H1 (cell line): ENCODE measurements at regions not wholly inside any gene's neighbourhood (a gene's known extent, or its start where the extent isn't known, plus 50 kb on each side); places are given as distances from the start of the nearest gene placed in this dataset.
"Not testable (repeated sequence)": the region's sequence is repeated elsewhere in the genome, so short reads cannot be mapped to it uniquely, and the experiment has no call there.

Experiments
- CTCF ChIA-PET: fragments of 300-600 bp; sonication (Branson Sonifier 250); formaldehyde crosslinking; loops from one replicate; lab custom pipeline; 2021; ENCODE audit not compliant: partially characterized antibody; lab: Charles Lee
- POLR2A ChIA-PET: fragments of 300-600 bp; sonication (Branson Sonifier 250); formaldehyde crosslinking; loops from one replicate; lab custom pipeline; 2021; ENCODE audit warnings: inconsistent platforms; ENCODE audit not compliant: partially characterized antibody; lab: Charles Lee
- DNase-seq, 2 experiments: peaks; one replicate each; pipeline versions ENCODE4 v3.0.0 to v3.0.0-alpha.2; 2010 to 2022; ENCODE audit warnings: low spot score in 2 of 2, low read depth in 1 of 2, mixed read lengths in 1 of 2
- FAIRE-seq: peaks from 2 replicates; lab custom pipeline; 2011; peaks lifted over from hg19 to GRCh38; lab: Jason Lieb, UNC
- H2AFZ ChIP-seq: 2 replicates; pipeline ENCODE4 v1.8.1; 2012; ENCODE audit warnings: low read length, inconsistent platforms
- H2AK5ac ChIP-seq: 2 replicates; pipeline ENCODE4 v1.6.1; 2013; ENCODE audit warnings: low read depth, low read length
- H2BK120ac ChIP-seq: replicated peaks from 2 replicates; pipeline ENCODE3; 2013; ENCODE audit warnings: low read depth, low read length, inconsistent platforms
- H2BK12ac ChIP-seq: 2 replicates; pipeline ENCODE4 v1.6.1; 2013; ENCODE audit warnings: low read depth, low read length
- H2BK15ac ChIP-seq: 2 replicates; pipeline ENCODE4 v1.6.1; 2013; ENCODE audit warnings: low read length
- H2BK20ac ChIP-seq: 2 replicates; pipeline ENCODE4 v1.6.1; 2013; ENCODE audit warnings: low read length
- H2BK5ac ChIP-seq: 2 replicates; pipeline ENCODE4 v1.6.1; 2013; ENCODE audit warnings: low read depth, low read length
- H3K14ac ChIP-seq: 2 replicates; pipeline ENCODE4 v1.6.1; 2013; ENCODE audit warnings: inconsistent platforms; ENCODE audit not compliant: insufficient read length
- H3K18ac ChIP-seq: 2 replicates; pipeline ENCODE4 v1.6.1; 2013; ENCODE audit warnings: low read length; ENCODE audit errors: extremely low read depth
- H3K23ac ChIP-seq: 2 replicates; pipeline ENCODE4 v1.6.1; 2013; ENCODE audit warnings: inconsistent platforms; ENCODE audit not compliant: insufficient read length
- H3K23me2 ChIP-seq: 2 replicates; pipeline ENCODE4 v1.6.1; 2013; ENCODE audit warnings: low read depth, low read length
- H3K27ac ChIP-seq: 2 replicates; pipeline ENCODE4 v1.6.1; 2011; ENCODE audit warnings: low read depth, low read length, inconsistent platforms
- H3K27me3 ChIP-seq, 4 experiments: replicated peaks in 1 of 4; 1 replicate in 1 of 4; 2 replicates in 3 of 4; pipeline versions ENCODE4 v1.6.1 to v1.8.1; 2011 to 2013; ENCODE audit warnings: low read length in 3 of 4, mild to moderate bottlenecking in 3 of 4, inconsistent platforms in 2 of 4, mixed read lengths in 2 of 4, moderate library complexity in 1 of 4; ENCODE audit not compliant: control insufficient read depth in 3 of 4, insufficient read depth in 3 of 4; ENCODE audit errors: extremely low read depth in 1 of 4
- H3K36me3 ChIP-seq, 4 experiments: 2 replicates each; pipeline versions ENCODE4 v1.6.1 to v1.8.1; 2011 to 2013; ENCODE audit warnings: mild to moderate bottlenecking in 4 of 4, low read length in 3 of 4, moderate library complexity in 2 of 4, control low read depth in 1 of 4, inconsistent platforms in 1 of 4; ENCODE audit not compliant: insufficient read depth in 4 of 4, control insufficient read depth in 2 of 4
- H3K4ac ChIP-seq: replicated peaks from 2 replicates; pipeline ENCODE3; 2013; ENCODE audit warnings: low read length, low read depth, mixed read lengths, inconsistent platforms; ENCODE audit not compliant: insufficient read length
- H3K4me1 ChIP-seq, 4 experiments: replicated peaks in 1 of 4; 1 replicate in 1 of 4; 2 replicates in 3 of 4; pipeline versions ENCODE4 v1.6.1 to v1.8.1; 2011 to 2013; ENCODE audit warnings: low read length in 3 of 4, inconsistent platforms in 2 of 4, mixed read lengths in 1 of 4; ENCODE audit not compliant: insufficient read depth in 4 of 4, control insufficient read depth in 3 of 4
- H3K4me2 ChIP-seq, 2 experiments: 2 replicates each; pipeline versions ENCODE4 v1.6.1 to v1.8.1; 2011 to 2013; ENCODE audit warnings: low read depth in 2 of 2, low read length in 2 of 2, control low read depth in 1 of 2, inconsistent platforms in 1 of 2, mild to moderate bottlenecking in 1 of 2; ENCODE audit not compliant: insufficient read depth in 1 of 2
- H3K4me3 ChIP-seq, 4 experiments: fragments of 200-600, 300-600 bp in 1 of 4; sonication (generic), shearing (Covaris generic), sonication (Bioruptor Twin) in 1 of 4; 2 replicates each; pipeline versions ENCODE4 v1.5.1 to v1.8.1; 2011 to 2016; ENCODE audit warnings: low read length in 4 of 4, low read depth in 3 of 4, control low read depth in 2 of 4, inconsistent platforms in 2 of 4, mild to moderate bottlenecking in 2 of 4, mixed read lengths in 1 of 4, moderate library complexity in 1 of 4; ENCODE audit not compliant: insufficient read depth in 2 of 4; ENCODE audit errors: extremely low read depth in 1 of 4
- H3K56ac ChIP-seq: replicated peaks from 2 replicates; pipeline ENCODE3; 2013; ENCODE audit warnings: low read depth, mild to moderate bottlenecking, mixed read lengths, low read length, inconsistent platforms; ENCODE audit not compliant: insufficient read length
- H3K79me1 ChIP-seq: 2 replicates; pipeline ENCODE4 v1.6.1; 2013; ENCODE audit warnings: low read depth, low read length, control low read depth
- H3K79me2 ChIP-seq, 2 experiments: 2 replicates each; pipeline versions ENCODE4 v1.6.1 to v1.8.1; 2012 to 2013; ENCODE audit warnings: low read length in 2 of 2, mild to moderate bottlenecking in 2 of 2, inconsistent platforms in 1 of 2; ENCODE audit not compliant: insufficient read depth in 2 of 2, control insufficient read depth in 1 of 2
- H3K9ac ChIP-seq, 4 experiments: replicated peaks in 1 of 4; 1 replicate in 1 of 4; 2 replicates in 3 of 4; pipeline versions ENCODE4 v1.6.1 to v1.8.1; 2011 to 2013; ENCODE audit warnings: low read depth in 3 of 4, low read length in 3 of 4, control low read depth in 2 of 4, mild to moderate bottlenecking in 2 of 4, moderate library complexity in 2 of 4, inconsistent platforms in 1 of 4; ENCODE audit errors: extremely low read depth in 1 of 4
- H3K9me3 ChIP-seq, 2 experiments: 2 replicates each; pipeline versions ENCODE4 v1.6.1 to v1.8.1; 2012 to 2013; ENCODE audit warnings: mild to moderate bottlenecking in 2 of 2, moderate library complexity in 2 of 2, control low read depth in 1 of 2, inconsistent platforms in 1 of 2, low read depth in 1 of 2, low read length in 1 of 2, mixed read lengths in 1 of 2; ENCODE audit not compliant: insufficient read depth in 2 of 2
- H4K20me1 ChIP-seq, 2 experiments: replicated peaks in 1 of 2; 2 replicates each; pipeline versions ENCODE3 to v1.8.1; 2011 to 2013; ENCODE audit warnings: inconsistent platforms in 2 of 2, low read length in 2 of 2, mild to moderate bottlenecking in 1 of 2; ENCODE audit not compliant: insufficient read depth in 2 of 2, control insufficient read depth in 1 of 2
- H4K5ac ChIP-seq: 2 replicates; pipeline ENCODE4 v1.6.1; 2013; ENCODE audit warnings: low read length, low read depth, mixed read lengths, inconsistent platforms; ENCODE audit not compliant: insufficient read length
- H4K8ac ChIP-seq: 2 replicates; pipeline ENCODE4 v1.8.0; 2013; ENCODE audit warnings: mild to moderate bottlenecking, moderate library complexity, low read length, inconsistent platforms; ENCODE audit not compliant: insufficient read depth; ENCODE audit errors: extremely low read depth
- H4K91ac ChIP-seq: replicated peaks from 2 replicates; pipeline ENCODE3; 2013; ENCODE audit warnings: low read length, mixed read lengths, inconsistent platforms; ENCODE audit not compliant: insufficient read length
- WGBS, 2 experiments: shearing (Covaris generic) in 1 of 2; methylation state at CpG; one replicate each; pipeline versions ENCODE4 v1.1.6 to v1.1.7; 2013 to 2015; ENCODE audit warnings: low lambda C conversion rate in 2 of 2, mixed read lengths in 2 of 2, inconsistent platforms in 1 of 2, low coverage in 1 of 2, missing lambda C conversion rate in 1 of 2; ENCODE audit not compliant: insufficient replicate concordance in 2 of 2, insufficient coverage in 1 of 2, insufficient read length in 1 of 2; ENCODE audit errors: extremely low coverage in 1 of 2, missing lambda C conversion rate in 1 of 2; 5-methylcytosine and 5-hydroxymethylcytosine counted together

DNA sequence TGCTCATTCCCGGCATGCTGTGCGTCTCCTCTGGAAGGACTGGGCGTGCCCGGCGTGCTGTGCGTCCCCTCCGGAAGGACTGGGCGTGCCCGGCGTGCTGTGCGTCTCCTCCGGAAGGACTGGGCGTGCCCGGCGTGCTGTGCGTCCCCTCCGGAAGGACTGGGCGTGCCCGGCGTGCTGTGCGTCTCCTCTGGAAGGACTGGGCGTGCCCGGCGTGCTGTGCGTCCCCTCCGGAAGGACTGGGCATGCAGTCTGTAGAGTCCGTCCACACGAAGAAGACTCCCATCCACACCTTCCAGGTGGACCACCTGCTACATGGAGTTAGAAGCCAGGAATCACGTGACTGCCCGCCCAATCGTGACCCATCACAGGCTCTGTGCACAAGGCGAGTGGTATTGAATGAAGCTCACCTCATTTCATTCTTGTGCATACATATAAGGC, 577.7 kb upstream of the ADARB2 start:
- H3K79me2 ChIP-seq, result not testable (repeated sequence)

More for the DNA sequence above, 577.7 kb upstream of the ADARB2 start:
- H3K18ac ChIP-seq, H3K4me3 ChIP-seq, CTCF ChIA-PET, H3K23me2 ChIP-seq, H2BK12ac ChIP-seq, H2AFZ ChIP-seq, H3K4me1 ChIP-seq, H3K36me3 ChIP-seq, H3K23ac ChIP-seq, H2BK120ac ChIP-seq, H4K8ac ChIP-seq, H3K79me1 ChIP-seq, DNase-seq, H2AK5ac ChIP-seq, H3K4ac ChIP-seq, H3K14ac ChIP-seq, H2BK5ac ChIP-seq, H3K27ac ChIP-seq, H2BK15ac ChIP-seq, H2BK20ac ChIP-seq, H3K56ac ChIP-seq, H3K27me3 ChIP-seq, FAIRE-seq, H4K5ac ChIP-seq, H4K20me1 ChIP-seq, H3K4me2 ChIP-seq, H3K9me3 ChIP-seq, H3K9ac ChIP-seq, POLR2A ChIA-PET, H4K91ac ChIP-seq: not testable (repeated sequence)
- WGBS, 2 experiments, result 96% methylated on average over 11 of the region's 32 CpGs; no CpG with 5 or more reads in 1 of the 2 experiments
